ENCODE measurements at regions not wholly inside any gene's neighbourhood (a gene's known extent, or its start where the extent isn't known, plus 50 kb on each side); places are given as distances from the start of the nearest gene placed in this dataset.
A peak's percentile ranks its signal among the peaks of the same experiment; 100 is the strongest.

DNA sequence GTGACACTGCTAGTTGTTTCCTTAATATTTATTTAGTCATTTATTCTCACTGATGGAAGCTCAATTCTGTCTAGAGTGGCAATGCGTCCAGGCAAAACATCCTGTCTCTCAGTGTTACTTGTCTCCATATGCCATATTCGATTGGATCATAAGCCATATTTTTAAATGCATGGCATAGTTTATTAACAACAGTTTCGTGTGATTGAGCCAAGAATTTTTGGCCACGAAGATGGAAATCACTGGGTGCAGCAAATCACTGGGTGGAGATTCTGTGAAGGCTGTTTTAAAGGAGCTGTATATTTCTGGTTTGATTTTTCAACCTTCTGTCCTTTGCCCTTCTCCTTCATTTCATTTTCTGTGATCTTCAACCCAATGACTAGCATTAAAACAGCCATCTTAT is 205.2 kb downstream of the JRKL start:
- TF ChIP-seq, protein P1, sequence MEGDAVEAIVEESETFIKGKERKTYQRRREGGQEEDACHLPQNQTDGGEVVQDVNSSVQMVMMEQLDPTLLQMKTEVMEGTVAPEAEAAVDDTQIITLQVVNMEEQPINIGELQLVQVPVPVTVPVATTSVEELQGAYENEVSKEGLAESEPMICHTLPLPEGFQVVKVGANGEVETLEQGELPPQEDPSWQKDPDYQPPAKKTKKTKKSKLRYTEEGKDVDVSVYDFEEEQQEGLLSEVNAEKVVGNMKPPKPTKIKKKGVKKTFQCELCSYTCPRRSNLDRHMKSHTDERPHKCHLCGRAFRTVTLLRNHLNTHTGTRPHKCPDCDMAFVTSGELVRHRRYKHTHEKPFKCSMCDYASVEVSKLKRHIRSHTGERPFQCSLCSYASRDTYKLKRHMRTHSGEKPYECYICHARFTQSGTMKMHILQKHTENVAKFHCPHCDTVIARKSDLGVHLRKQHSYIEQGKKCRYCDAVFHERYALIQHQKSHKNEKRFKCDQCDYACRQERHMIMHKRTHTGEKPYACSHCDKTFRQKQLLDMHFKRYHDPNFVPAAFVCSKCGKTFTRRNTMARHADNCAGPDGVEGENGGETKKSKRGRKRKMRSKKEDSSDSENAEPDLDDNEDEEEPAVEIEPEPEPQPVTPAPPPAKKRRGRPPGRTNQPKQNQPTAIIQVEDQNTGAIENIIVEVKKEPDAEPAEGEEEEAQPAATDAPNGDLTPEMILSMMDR (conservative IDR thresholded peaks at IDR 0.05; ENCODE audit: low read depth, low read length), result no peak
- no peak for DNase-seq (ENCODE audit: low read depth)
- H3K4me3 ChIP-seq (ENCODE audit: low read depth, low read length), result no peak overlapping the region

DNA sequence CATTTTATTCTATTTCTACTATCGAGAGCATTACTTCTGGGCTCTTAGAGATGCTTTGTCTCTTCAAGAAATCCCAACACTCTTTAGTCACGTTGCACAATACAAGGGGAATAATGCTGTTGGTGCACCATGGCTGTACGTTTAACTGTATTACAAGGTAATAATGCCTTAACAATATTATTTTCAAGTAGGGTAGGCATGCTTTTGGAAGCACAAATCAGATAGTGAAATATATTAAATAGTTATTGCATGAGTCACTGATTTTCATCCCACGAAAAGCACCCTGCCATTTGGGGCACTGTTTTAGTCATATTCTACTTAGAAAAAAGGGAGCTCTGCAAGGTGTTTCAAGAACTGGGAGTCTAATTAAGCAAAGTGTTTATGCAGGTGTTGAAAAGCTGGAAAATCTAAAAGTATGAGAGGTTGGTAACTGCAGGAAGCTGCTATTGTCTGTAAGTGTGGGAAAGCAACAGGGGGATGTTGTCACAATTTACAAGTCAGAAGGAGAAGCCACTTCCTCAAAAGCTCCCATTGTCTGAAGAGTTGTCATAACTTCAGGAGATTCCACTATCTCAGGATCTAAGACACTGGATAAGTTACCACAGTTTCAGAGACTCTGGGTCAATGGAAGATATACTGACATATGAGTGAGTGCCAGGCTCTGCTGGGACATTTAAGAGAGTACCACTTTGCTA is 218.2 kb downstream of the JRKL start:
- DNase-seq (ENCODE audit: low read depth), result peak; percentile 3
- no peak overlapping the region for H3K4me3 ChIP-seq (ENCODE audit: low read depth, low read length)
- TF ChIP-seq, protein P1 (conservative IDR thresholded peaks at IDR 0.05; ENCODE audit: low read depth, low read length), result no peak

DNA sequence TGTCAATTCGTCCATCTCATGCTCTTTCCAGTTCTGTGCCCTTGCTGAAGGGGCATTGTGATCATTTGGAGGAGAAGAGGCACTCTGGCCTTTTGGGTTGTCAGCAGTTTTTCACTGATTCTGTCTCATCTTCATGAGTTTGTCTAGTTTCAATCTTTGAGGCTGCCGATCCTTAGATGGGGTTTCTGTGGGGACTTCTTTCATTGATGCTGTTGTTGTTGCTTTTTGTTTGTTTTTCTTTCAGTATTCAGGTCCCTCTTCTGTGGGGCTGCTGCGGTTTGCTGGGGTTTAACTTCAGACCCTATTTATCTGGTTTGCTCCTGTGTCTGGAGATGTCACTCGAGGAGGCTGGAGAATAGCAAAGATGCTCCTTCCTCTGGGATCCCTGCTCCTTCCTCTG is 224.3 kb downstream of the JRKL start:
- H3K4me3 ChIP-seq (ENCODE audit: low read depth, low read length), result no peak overlapping the region
- TF ChIP-seq, protein P1 (conservative IDR thresholded peaks at IDR 0.05; ENCODE audit: low read depth, low read length), result no peak
- DNase-seq (ENCODE audit: low read depth), result no peak

DNA sequence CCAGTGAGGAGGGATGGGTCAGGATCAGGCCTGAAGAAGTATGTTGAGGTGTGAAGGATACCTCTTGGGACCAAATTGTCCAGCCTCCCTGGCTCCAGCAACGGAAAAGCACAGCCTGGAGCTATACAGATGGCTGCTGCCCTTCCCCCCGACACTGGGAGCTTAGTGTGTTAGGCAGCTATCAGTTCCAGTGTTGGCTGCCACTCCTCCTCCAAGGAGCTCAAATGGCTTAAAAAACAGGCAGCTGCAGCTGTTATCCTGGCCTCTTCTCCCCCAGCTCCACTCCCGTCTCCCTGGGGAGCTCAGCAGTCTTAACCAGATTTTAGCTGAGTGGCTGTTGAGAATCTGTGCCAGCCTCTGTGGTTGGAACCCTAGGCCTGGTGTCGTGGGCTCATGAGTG is 225.0 kb downstream of the JRKL start:
- TF ChIP-seq, protein P1 (conservative IDR thresholded peaks at IDR 0.05; ENCODE audit: low read depth, low read length), result no peak
- DNase-seq (ENCODE audit: low read depth), result no peak
- no peak overlapping the region for H3K4me3 ChIP-seq (ENCODE audit: low read depth, low read length)

DNA sequence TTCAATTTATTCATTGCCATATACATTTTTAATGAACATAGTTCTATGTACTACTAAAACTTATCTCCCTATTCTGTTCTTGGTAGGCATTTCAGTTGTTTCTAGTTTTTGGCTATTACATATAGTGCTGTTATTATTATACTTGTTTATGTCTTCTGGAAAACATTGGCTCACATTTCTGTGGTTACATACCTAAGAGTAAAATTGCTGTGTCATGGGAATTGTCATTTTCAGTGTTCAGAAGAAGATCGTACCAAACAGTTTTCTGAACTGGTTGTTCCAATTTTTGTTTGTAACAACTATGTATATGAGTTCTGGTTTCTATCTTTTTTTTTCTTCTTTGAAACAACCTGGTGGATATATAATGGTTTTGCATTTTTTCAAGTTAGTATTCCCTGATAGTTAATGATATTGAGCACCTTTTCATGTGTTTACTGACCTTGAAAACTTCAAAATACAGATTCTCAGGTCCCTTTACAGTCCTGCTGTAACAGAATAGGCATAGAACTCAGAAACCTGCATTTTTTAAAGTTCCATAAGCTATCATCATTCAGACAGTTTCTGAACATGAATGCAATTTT is 230.7 kb downstream of the JRKL start:
- peak; percentile 7 for DNase-seq (ENCODE audit: low read depth)
- TF ChIP-seq, protein P1 (conservative IDR thresholded peaks at IDR 0.05; ENCODE audit: low read depth, low read length), result no peak
- no peak overlapping the region for H3K4me3 ChIP-seq (ENCODE audit: low read depth, low read length)

DNA sequence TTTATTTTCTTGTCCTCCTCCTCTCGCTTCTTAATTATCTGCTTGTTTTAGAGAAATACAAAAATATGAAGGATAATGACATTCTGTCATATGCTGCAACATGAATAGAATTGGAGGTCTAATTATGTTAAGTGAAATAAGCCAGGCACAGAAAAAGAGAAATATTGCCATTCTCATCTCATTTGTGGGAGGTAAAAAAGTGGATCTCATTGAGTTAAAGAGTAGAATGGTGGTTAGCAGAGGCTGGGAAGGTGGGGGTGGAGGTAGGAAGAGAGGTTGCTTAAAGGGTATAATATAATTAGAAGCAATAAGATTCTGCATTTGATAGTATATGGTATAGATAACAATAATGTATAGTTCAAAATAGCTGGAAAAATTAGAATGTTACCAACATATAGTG is 231.3 kb downstream of the JRKL start:
- TF ChIP-seq, protein P1 (conservative IDR thresholded peaks at IDR 0.05; ENCODE audit: low read depth, low read length), result no peak
- DNase-seq (ENCODE audit: low read depth), result no peak
- H3K4me3 ChIP-seq (ENCODE audit: low read depth, low read length), result no peak overlapping the region
